Glutamatergic neuron (in vitro differentiated cells): ENCODE measurements at regions not wholly inside any gene's neighbourhood (a gene's known extent, or its start where the extent isn't known, plus 50 kb on each side); places are given as distances from the start of the nearest gene placed in this dataset.
A peak's percentile ranks its signal among the peaks of the same experiment; 100 is the strongest.

Experiments used
- DNase-seq: peaks from one replicate; pipeline ENCODE4 v3.0.0; 2022
- H3K27ac Mint-ChIP-seq: one replicate; pipeline ENCODE4 v1.8.0; 2020; ENCODE audit warnings: mild to moderate bottlenecking, mixed read lengths, inconsistent platforms; ENCODE audit not compliant: unreplicated experiment
- H3K27me3 Mint-ChIP-seq: one replicate; pipeline ENCODE4 v1.8.0; 2020; ENCODE audit warnings: mild to moderate bottlenecking, moderate library complexity, mixed read lengths, inconsistent platforms; ENCODE audit not compliant: unreplicated experiment
- H3K36me3 Mint-ChIP-seq: one replicate; pipeline ENCODE4 v1.8.0; 2020; ENCODE audit warnings: mild to moderate bottlenecking, mixed read lengths, inconsistent platforms; ENCODE audit not compliant: unreplicated experiment
- H3K4me1 Mint-ChIP-seq: one replicate; pipeline ENCODE4 v1.8.0; 2020; ENCODE audit warnings: mild to moderate bottlenecking, low read depth, mixed read lengths, inconsistent platforms; ENCODE audit not compliant: unreplicated experiment
- H3K4me3 Mint-ChIP-seq: one replicate; pipeline ENCODE4 v1.8.0; 2020; ENCODE audit warnings: mild to moderate bottlenecking, mixed read lengths, inconsistent platforms; ENCODE audit not compliant: unreplicated experiment
- H3K9me3 Mint-ChIP-seq: one replicate; pipeline ENCODE4 v1.8.0; 2020; ENCODE audit warnings: mild to moderate bottlenecking, moderate library complexity, mixed read lengths, inconsistent platforms; ENCODE audit not compliant: unreplicated experiment
- CTCF ChIP-seq: fragments of 200-600 bp; sonication (generic); IDR thresholded peaks from one replicate; pipeline ENCODE4 v1.5.0; 2021; ENCODE audit not compliant: partially characterized antibody, unreplicated experiment

- Mint-ChIP-seq H3K9me3 (peaks cover 2% of the 10 kb centered on the region), H3K27me3 (peaks cover 2% of the 10 kb centered on the region), H3K4me3 (no peak overlapping the region), H3K27ac (no peak overlapping the region), H3K36me3 (no peaks in the 10 kb centered on the region), H3K4me1 (peaks cover 10% of the 10 kb centered on the region)
- DNase-seq: no peak
- no peak for TF ChIP-seq CTCF
Measured at GRCh38 chr10:3425261-3425660, 252.7 kb upstream of the PITRM1 start.

GRCh38 chr10:3424111-3424851 lies 251.7 kb upstream of the PITRM1 start:
- Mint-ChIP-seq H3K27me3 (peaks cover 2% of the 10 kb centered on the region), H3K4me1 (peaks cover 10% of the 10 kb centered on the region), H3K4me3 (no peak overlapping the region), H3K9me3 (peaks cover 2% of the 10 kb centered on the region), H3K27ac (peak overlapping the region; percentile 84), H3K36me3 (no peaks in the 10 kb centered on the region)
- TF ChIP-seq CTCF: no peak
- DNase-seq: peak; percentile 81

- DNase-seq: no peak
- no peak for TF ChIP-seq CTCF
- H3K9me3 Mint-ChIP-seq: peaks cover 2% of the 10 kb centered on the region
- H3K4me1 Mint-ChIP-seq: peaks cover 10% of the 10 kb centered on the region
- no peak overlapping the region for H3K27ac Mint-ChIP-seq
- H3K36me3 Mint-ChIP-seq: no peaks in the 10 kb centered on the region
- peaks cover 2% of the 10 kb centered on the region for H3K27me3 Mint-ChIP-seq
- no peak overlapping the region for H3K4me3 Mint-ChIP-seq
Measured at GRCh38 chr10:3423384-3423783, 250.8 kb upstream of the PITRM1 start.

GRCh38 chr10:3422282-3422681 lies 249.7 kb upstream of the PITRM1 start:
- Mint-ChIP-seq H3K27me3 (peaks cover 2% of the 10 kb centered on the region), H3K9me3 (peaks cover 2% of the 10 kb centered on the region), H3K36me3 (no peaks in the 10 kb centered on the region), H3K4me3 (no peak overlapping the region), H3K27ac (no peak overlapping the region), H3K4me1 (peaks cover 10% of the 10 kb centered on the region)
- TF ChIP-seq CTCF: no peak
- no peak for DNase-seq

GRCh38 chr10:3421537-3422257 lies 249.1 kb upstream of the PITRM1 start:
- no peak for DNase-seq
- H3K27ac Mint-ChIP-seq: no peak overlapping the region
- H3K36me3 Mint-ChIP-seq: no peaks in the 10 kb centered on the region
- peaks cover 2% of the 10 kb centered on the region for H3K27me3 Mint-ChIP-seq
- H3K9me3 Mint-ChIP-seq: peaks cover 2% of the 10 kb centered on the region
- no peak for TF ChIP-seq CTCF
- peaks cover 10% of the 10 kb centered on the region for H3K4me1 Mint-ChIP-seq
- no peak overlapping the region for H3K4me3 Mint-ChIP-seq
